SK-N-SH (cell line): ENCODE measurements at regions not wholly inside any gene's neighbourhood (a gene's known extent, or its start where the extent isn't known, plus 50 kb on each side); places are given as distances from the start of the nearest gene placed in this dataset.

ENCODE experiments used
- CTCF ChIA-PET: fragments of 300-600, 350-600 bp; formaldehyde crosslinking; extraction: SDS; loops from one replicate; lab custom pipeline; 2021; lab: Yijun Ruan, JAX
- POLR2A ChIA-PET: fragments of 350-600 bp; sonication (Branson Sonifier 250); formaldehyde crosslinking; extraction: SDS; loops from one replicate; lab custom pipeline; 2020; ENCODE audit warnings: antibody characterized with exemption, inconsistent platforms; lab: Yijun Ruan, JAX
- DNase-seq: peaks from one replicate; pipeline ENCODE4 v3.0.0; 2012
- H2AFZ ChIP-seq: fragments of 200-600 bp; sonication (generic); 2 replicates; pipeline ENCODE4 v1.8.1; 2016; ENCODE audit warnings: antibody characterized with exemption, mild to moderate bottlenecking, low read depth
- H3F3A ChIP-seq: fragments of 200-600 bp; sonication (generic); replicated peaks from 2 replicates; pipeline ENCODE3; 2016; ENCODE audit warnings: antibody characterized with exemption, mild to moderate bottlenecking; ENCODE audit not compliant: insufficient read depth
- H3K27ac ChIP-seq, 2 experiments: fragments of 200-500 bp in 1 of 2; fragments of 200-600 bp in 1 of 2; sonication (Bioruptor generic) in 1 of 2; sonication (generic), shearing (Covaris generic) in 1 of 2; 2 replicates each; pipeline versions ENCODE4 v1.5.1 to v1.6.1; 2014 to 2016; ENCODE audit warnings: low read depth in 2 of 2, inconsistent platforms in 1 of 2, low read length in 1 of 2, mild to moderate bottlenecking in 1 of 2, mixed read lengths in 1 of 2
- H3K27me3 ChIP-seq: fragments of 200-600 bp; sonication (generic), shearing (Covaris generic); 2 replicates; pipeline ENCODE4 v1.6.1; 2016; ENCODE audit warnings: mixed run types; ENCODE audit not compliant: insufficient read depth
- H3K36me3 ChIP-seq, 2 experiments: fragments of 200-500 bp in 1 of 2; fragments of 200-600 bp in 1 of 2; sonication (Bioruptor generic) in 1 of 2; sonication (generic) in 1 of 2; replicated peaks in 1 of 2; 2 replicates each; pipeline versions ENCODE3 to v1.5.1; 2014 to 2016; ENCODE audit warnings: low read length in 1 of 2, mild to moderate bottlenecking in 1 of 2; ENCODE audit not compliant: insufficient read depth in 2 of 2, control insufficient read depth in 1 of 2
- H3K4me1 ChIP-seq, 2 experiments: fragments of 200-500 bp in 1 of 2; fragments of 200-600 bp in 1 of 2; sonication (Bioruptor generic) in 1 of 2; sonication (generic), shearing (Covaris generic) in 1 of 2; 2 replicates each; pipeline versions ENCODE4 v1.5.1 to v1.6.1; 2014 to 2016; ENCODE audit warnings: low read depth in 1 of 2, low read length in 1 of 2, mixed run types in 1 of 2; ENCODE audit not compliant: insufficient read depth in 2 of 2, control insufficient read depth in 1 of 2
- H3K4me2 ChIP-seq: fragments of 200-600 bp; sonication (generic), shearing (Covaris generic); 2 replicates; pipeline ENCODE4 v1.6.1; 2017; ENCODE audit warnings: mixed run types
- H3K4me3 ChIP-seq, 2 experiments: fragments of 200-500 bp in 1 of 2; fragments of 200-600 bp in 1 of 2; sonication (Bioruptor generic) in 1 of 2; sonication (generic), shearing (Covaris generic) in 1 of 2; 2 replicates each; pipeline versions ENCODE4 v1.5.1 to v1.8.1; 2014 to 2016; ENCODE audit warnings: low read depth in 2 of 2, inconsistent platforms in 1 of 2, low read length in 1 of 2, mild to moderate bottlenecking in 1 of 2, mixed read lengths in 1 of 2, moderate library complexity in 1 of 2
- H3K79me2 ChIP-seq: fragments of 200-600 bp; sonication (generic); 2 replicates; pipeline ENCODE4 v1.8.1; 2017; ENCODE audit warnings: mild to moderate bottlenecking; ENCODE audit not compliant: insufficient read depth
- H3K9ac ChIP-seq: fragments of 200-600 bp; sonication (generic); 2 replicates; pipeline ENCODE4 v1.6.1; 2017; ENCODE audit warnings: mixed run types
- H3K9me2 ChIP-seq: fragments of 200-600 bp; sonication (generic); 2 replicates; pipeline ENCODE4 v1.6.1; 2017; ENCODE audit warnings: mixed run types
- H3K9me3 ChIP-seq: fragments of 200-600 bp; sonication (generic); 2 replicates; pipeline ENCODE4 v1.6.1; 2017; ENCODE audit warnings: mixed run types, mild to moderate bottlenecking, moderate library complexity
- H4K20me1 ChIP-seq: fragments of 200-600 bp; sonication (generic); 2 replicates; pipeline ENCODE4 v1.6.1; 2017; ENCODE audit warnings: mild to moderate bottlenecking, mixed run types; ENCODE audit not compliant: insufficient read depth
- FOXJ3 ChIP-seq: sonication (generic); formaldehyde crosslinking; IDR thresholded peaks from 2 replicates; pipeline ENCODE4 v1.5.1; 2020; ENCODE audit warnings: mild to moderate bottlenecking, missing genetic modification reagents
- GABPA ChIP-seq: IDR thresholded peaks from 2 replicates; pipeline ENCODE4 v1.4.0; 2012; ENCODE audit warnings: low read depth, mild to moderate bottlenecking
- GATA2 ChIP-seq: sonication (generic); formaldehyde crosslinking; IDR thresholded peaks from 2 replicates; pipeline ENCODE4 v1.5.0; 2020; ENCODE audit warnings: mild to moderate bottlenecking, missing genetic modification reagents
- IRF3 ChIP-seq: fragments of 150-350 bp; IDR thresholded peaks from 2 replicates; pipeline ENCODE4 v1.6.1; 2016; ENCODE audit warnings: mild to moderate bottlenecking, low read depth, low read length
- POLR2AphosphoS5 ChIP-seq: IDR thresholded peaks from 2 replicates; pipeline ENCODE4 v1.6.1; 2012; ENCODE audit warnings: low read depth, low read length
- REST ChIP-seq: IDR thresholded peaks from 2 replicates; pipeline ENCODE4 v1.6.1; 2012; ENCODE audit warnings: mild to moderate bottlenecking, low read depth, low read length, moderate library complexity
- RFX5 ChIP-seq: IDR thresholded peaks from 2 replicates; pipeline ENCODE4 v1.6.1; 2012; ENCODE audit warnings: mild to moderate bottlenecking, improper control_type of control experiment, low read length
- SIN3A ChIP-seq: IDR thresholded peaks from 2 replicates; pipeline ENCODE4 v1.6.1; 2012; ENCODE audit warnings: low read depth, mild to moderate bottlenecking, low read length, moderate library complexity, borderline replicate concordance
- WGBS: methylation state at CpG from one replicate; pipeline ENCODE4 v1.1.6; 2017; ENCODE audit warnings: low lambda C conversion rate; 5-methylcytosine and 5-hydroxymethylcytosine counted together
- TF ChIP-seq, protein P1 (sequence below): fragments of 150-350 bp; IDR thresholded peaks from 2 replicates; pipeline ENCODE4 v1.6.1; 2017; ENCODE audit warnings: antibody characterized with exemption, low read length, low read depth, borderline replicate concordance
- TF ChIP-seq, protein P2 (sequence below): IDR thresholded peaks from 2 replicates; pipeline ENCODE4 v1.4.0; 2012; ENCODE audit warnings: low read depth
- TF ChIP-seq, protein P3 (sequence below): IDR thresholded peaks from 2 replicates; pipeline ENCODE4 v1.4.0; 2012; ENCODE audit warnings: low read depth, borderline replicate concordance

GRCh38 chr3:23675010-23675409 lies 130.7 kb upstream of the UBE2E1 start:
- H3K4me3 ChIP-seq: no peak overlapping the region
- no peak overlapping the region for H3K27ac ChIP-seq
- peaks cover 2% of the 10 kb centered on the region for H3F3A ChIP-seq
- no peaks in the 10 kb centered on the region for H3K79me2 ChIP-seq
- TF ChIP-seq, protein P1, sequence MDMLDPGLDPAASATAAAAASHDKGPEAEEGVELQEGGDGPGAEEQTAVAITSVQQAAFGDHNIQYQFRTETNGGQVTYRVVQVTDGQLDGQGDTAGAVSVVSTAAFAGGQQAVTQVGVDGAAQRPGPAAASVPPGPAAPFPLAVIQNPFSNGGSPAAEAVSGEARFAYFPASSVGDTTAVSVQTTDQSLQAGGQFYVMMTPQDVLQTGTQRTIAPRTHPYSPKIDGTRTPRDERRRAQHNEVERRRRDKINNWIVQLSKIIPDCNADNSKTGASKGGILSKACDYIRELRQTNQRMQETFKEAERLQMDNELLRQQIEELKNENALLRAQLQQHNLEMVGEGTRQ: no peak
- no peak for TF ChIP-seq SIN3A
- no peak for TF ChIP-seq FOXJ3 (CRISPR knock-in tag)
- no peak for TF ChIP-seq REST
- TF ChIP-seq, protein P2, sequence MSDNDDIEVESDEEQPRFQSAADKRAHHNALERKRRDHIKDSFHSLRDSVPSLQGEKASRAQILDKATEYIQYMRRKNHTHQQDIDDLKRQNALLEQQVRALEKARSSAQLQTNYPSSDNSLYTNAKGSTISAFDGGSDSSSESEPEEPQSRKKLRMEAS: no peak
- TF ChIP-seq POLR2AphosphoS5: no peak
- TF ChIP-seq, protein P3, sequence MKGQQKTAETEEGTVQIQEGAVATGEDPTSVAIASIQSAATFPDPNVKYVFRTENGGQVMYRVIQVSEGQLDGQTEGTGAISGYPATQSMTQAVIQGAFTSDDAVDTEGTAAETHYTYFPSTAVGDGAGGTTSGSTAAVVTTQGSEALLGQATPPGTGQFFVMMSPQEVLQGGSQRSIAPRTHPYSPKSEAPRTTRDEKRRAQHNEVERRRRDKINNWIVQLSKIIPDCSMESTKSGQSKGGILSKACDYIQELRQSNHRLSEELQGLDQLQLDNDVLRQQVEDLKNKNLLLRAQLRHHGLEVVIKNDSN: no peak
- no peak for TF ChIP-seq RFX5
- no peak for TF ChIP-seq GATA2 (CRISPR knock-in tag)
- TF ChIP-seq GABPA: no peak
- TF ChIP-seq IRF3: no peak
- no peaks in the 10 kb centered on the region for H3K9me3 ChIP-seq
- WGBS: 82% methylated on average over 3 of the region's 3 CpGs
- H4K20me1 ChIP-seq: no peaks in the 10 kb centered on the region
- no peak overlapping the region for H3K4me2 ChIP-seq
- POLR2A ChIA-PET: no interaction called here
- H3K27me3 ChIP-seq: no peaks in the 10 kb centered on the region
- DNase-seq: no peak
- H3K4me1 ChIP-seq: no peaks in the 10 kb centered on the region; a peak in 1 of 4 replicates
- H3K9ac ChIP-seq: no peak overlapping the region
- CTCF ChIA-PET: no interaction called here
- H2AFZ ChIP-seq: no peak overlapping the region
- H3K36me3 ChIP-seq: no peaks in the 10 kb centered on the region
- H3K9me2 ChIP-seq: no peaks in the 10 kb centered on the region
